Upper lobe of left lung (tissue), 4 donors: ENCODE measurements at regions not wholly inside any gene's neighbourhood (a gene's known extent, or its start where the extent isn't known, plus 50 kb on each side); places are given as distances from the start of the nearest gene placed in this dataset.

Experiments used
- EP300 ChIP-seq, 4 donors: sonication (generic); formaldehyde crosslinking; IDR thresholded peaks; one replicate each; pipeline ENCODE4 v1.5.1; 2017; ENCODE audit warnings: antibody characterized with exemption in 4 of 4, control low read depth in 2 of 4
- POLR2A ChIP-seq, 4 donors: fragments of 450-650 bp; IDR thresholded peaks; one replicate each; pipeline ENCODE4 v1.5.1; 2016 to 2017; ENCODE audit warnings: antibody characterized with exemption in 4 of 4, mild to moderate bottlenecking in 2 of 4
- POLR2AphosphoS5 ChIP-seq, 2 donors: sonication (generic); formaldehyde crosslinking; IDR thresholded peaks; one replicate each; pipeline ENCODE4 v1.5.1; 2017; ENCODE audit warnings: antibody characterized with exemption in 2 of 2
- TF ChIP-seq, protein P1 (sequence below), 6 experiments: fragments of 450-650 bp in 4 of 6; fragments of 200-600 bp in 2 of 6; sonication (generic) in 2 of 6; IDR thresholded peaks; one replicate each; pipeline ENCODE4 v1.5.1; 2016 to 2019; ENCODE audit warnings: antibody characterized with exemption in 6 of 6

- no peak for TF ChIP-seq POLR2A (IDR thresholded peaks at IDR 0.05)
- TF ChIP-seq, protein P1, sequence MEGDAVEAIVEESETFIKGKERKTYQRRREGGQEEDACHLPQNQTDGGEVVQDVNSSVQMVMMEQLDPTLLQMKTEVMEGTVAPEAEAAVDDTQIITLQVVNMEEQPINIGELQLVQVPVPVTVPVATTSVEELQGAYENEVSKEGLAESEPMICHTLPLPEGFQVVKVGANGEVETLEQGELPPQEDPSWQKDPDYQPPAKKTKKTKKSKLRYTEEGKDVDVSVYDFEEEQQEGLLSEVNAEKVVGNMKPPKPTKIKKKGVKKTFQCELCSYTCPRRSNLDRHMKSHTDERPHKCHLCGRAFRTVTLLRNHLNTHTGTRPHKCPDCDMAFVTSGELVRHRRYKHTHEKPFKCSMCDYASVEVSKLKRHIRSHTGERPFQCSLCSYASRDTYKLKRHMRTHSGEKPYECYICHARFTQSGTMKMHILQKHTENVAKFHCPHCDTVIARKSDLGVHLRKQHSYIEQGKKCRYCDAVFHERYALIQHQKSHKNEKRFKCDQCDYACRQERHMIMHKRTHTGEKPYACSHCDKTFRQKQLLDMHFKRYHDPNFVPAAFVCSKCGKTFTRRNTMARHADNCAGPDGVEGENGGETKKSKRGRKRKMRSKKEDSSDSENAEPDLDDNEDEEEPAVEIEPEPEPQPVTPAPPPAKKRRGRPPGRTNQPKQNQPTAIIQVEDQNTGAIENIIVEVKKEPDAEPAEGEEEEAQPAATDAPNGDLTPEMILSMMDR (IDR thresholded peaks at IDR 0.05), result no peak
- TF ChIP-seq EP300 (IDR thresholded peaks at IDR 0.05), result no peak
- TF ChIP-seq POLR2AphosphoS5 (IDR thresholded peaks at IDR 0.05), result no peak
Measured at GRCh38 chr1:195617106-195617505, 991.1 kb downstream of the KCNT2 start.
